Superior temporal gyrus (tissue), 1 donor: ENCODE measurements at regions not wholly inside any gene's neighbourhood (a gene's known extent, or its start where the extent isn't known, plus 50 kb on each side); places are given as distances from the start of the nearest gene placed in this dataset.
"Not testable (repeated sequence)": the region's sequence is repeated elsewhere in the genome, so short reads cannot be mapped to it uniquely, and the experiment has no call there.

Experiments
- DNase-seq: peaks from one replicate; pipeline ENCODE4 v3.0.0-alpha.2; 2016; ENCODE audit errors: extremely low spot score

DNA sequence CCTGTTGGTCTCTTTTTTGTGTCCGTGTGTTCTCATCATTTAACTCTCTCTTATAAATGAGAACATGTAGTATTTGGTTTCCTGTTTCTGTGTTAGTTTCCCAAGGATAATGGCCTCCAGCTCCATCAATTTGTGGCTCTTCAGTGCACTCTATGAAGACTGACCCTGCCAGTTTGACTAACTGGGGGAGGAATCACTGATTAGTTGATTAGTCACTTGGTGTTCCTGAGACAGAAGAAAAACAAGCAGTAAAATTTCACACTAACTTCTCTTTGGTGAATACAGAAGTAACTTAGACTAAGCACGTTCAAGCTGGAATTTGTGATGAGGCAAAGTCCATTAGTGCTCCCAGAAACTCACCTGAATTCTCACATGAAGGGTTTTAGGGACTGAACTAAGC is 495.8 kb upstream of the RORB start:
- DNase-seq: no peak

DNA sequence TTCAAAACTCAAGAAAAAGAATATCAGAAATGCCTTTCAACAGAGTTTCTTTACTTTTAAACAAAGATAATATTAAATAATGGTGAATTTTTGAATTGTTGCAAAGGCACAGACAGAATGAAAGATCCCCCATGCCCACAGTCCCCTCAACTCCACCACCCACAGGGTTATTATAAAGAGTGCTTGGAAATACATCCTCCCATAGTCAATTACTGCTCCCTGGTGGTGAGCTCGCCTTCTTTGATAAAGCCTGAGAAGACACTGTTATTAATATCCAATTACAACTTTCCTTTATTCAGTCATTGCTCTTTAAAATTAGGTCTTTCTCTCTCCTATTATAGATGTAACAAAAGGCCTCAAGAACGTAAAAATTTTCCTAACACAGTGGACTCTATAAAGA is 490.2 kb upstream of the RORB start:
- no peak for DNase-seq

DNA sequence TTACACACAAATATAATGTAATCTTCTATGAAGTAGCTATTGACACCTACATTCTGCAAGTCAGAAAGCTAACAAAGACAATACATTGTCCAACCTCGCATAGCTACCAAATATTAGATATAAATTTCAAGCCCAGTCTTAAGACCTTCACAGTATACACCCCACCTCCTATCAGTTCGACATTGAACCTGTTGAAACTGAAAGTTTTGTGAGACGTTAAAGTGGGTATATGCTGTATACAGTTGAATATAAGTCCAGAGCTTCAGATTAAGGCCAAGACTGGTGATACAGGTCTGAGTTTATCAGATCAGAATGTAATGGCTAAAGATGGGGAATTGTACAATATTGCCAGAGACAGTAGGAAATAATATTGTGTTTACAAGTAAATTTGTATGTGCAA is 489.3 kb upstream of the RORB start:
- no peak for DNase-seq

GRCh38 chr9:74016004-74016403 is 481.1 kb upstream of the RORB start:
- no peak for DNase-seq

- no peak for DNase-seq
Observed at GRCh38 chr9:74025402-74025925, 471.7 kb upstream of the RORB start.

DNA sequence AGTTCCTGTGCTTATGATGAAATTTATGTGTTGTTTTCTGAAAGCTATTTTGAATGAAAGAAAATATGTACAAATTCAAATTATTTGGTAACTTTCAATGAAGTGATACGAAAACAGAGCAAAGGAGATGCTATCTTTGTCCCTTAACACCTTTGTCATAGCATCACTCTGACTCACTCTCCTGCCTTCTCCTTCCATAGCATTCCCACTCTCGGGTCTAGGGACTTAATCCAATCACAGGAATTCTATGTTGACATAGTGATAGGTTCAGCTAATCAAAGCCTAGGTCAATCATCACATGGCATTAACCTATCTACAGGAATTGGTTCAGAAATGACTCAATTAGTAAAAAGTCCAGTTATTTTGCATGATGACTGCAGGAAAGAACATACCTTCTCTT is 464.7 kb upstream of the RORB start:
- DNase-seq: no peak

GRCh38 chr9:74035786-74036185 is 461.3 kb upstream of the RORB start:
- DNase-seq: peak; percentile 69

- no peak for DNase-seq
Observed at GRCh38 chr9:74036549-74037231, 460.4 kb upstream of the RORB start.

GRCh38 chr9:74037274-74037673 is 459.9 kb upstream of the RORB start:
- no peak for DNase-seq

DNA sequence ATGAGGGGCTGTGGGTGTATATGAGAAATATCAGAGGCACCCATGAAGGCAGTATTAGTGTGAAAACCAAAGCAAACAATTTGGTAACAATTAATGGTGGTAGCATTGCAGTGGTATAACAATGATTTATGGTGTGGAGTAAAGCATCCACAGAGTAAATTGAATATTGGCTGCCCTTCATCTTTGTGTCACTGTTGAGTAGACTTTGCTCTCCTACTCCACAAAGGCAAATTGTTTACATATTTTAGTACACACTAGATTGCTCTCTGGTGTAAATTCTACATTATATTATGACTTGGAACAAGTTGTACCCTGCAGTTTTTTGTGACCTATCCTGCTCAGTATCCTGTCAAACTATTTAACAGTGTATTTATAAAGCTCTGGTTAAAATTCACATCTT is 455.5 kb upstream of the RORB start:
- DNase-seq: no peak

- no peak for DNase-seq
Observed at GRCh38 chr9:74044844-74045243, 452.3 kb upstream of the RORB start.

- no peak for DNase-seq
Observed at GRCh38 chr9:74056023-74056422, 441.1 kb upstream of the RORB start.

DNA sequence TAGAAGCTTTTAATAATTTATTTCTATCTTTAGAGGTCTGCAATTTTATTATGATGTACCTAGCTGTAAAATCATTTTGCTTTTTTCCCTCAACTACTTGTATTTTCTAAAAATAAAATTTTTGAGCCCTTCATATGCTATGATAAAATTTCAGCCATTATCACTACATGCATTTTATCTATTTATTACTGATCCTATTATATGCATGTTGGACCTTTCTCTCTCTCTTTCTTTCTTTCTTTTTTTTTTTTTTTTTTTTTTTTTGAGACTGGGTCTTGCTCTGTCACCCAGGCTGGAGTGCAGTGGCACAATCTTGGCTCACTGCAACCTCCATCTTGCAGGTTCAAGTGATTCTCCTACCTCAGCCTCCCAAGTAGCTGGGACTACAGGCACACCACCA is 440.1 kb upstream of the RORB start:
- DNase-seq: not testable (repeated sequence)

- no peak for DNase-seq
Observed at GRCh38 chr9:74064702-74065101, 432.4 kb upstream of the RORB start.

DNA sequence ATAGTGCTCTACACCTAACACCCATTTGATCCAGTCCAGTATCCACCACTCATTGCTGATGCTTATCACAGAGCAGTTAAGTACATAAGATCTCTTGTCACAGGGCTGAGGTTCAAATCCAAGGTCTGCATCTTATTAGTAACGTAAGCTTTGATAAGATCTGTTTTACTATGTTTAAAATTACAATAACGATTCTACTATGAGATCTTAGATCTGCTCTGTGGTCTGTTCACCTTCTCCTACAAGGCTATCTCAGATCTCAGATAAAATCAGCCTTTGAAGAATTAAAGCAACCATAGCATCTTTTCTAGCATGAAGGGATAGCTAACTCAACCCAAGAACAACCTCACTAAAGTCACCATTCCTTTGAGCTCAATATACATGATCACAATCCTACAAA is 431.0 kb upstream of the RORB start:
- DNase-seq: no peak

GRCh38 chr9:74066605-74067004 is 430.5 kb upstream of the RORB start:
- DNase-seq: no peak

DNA sequence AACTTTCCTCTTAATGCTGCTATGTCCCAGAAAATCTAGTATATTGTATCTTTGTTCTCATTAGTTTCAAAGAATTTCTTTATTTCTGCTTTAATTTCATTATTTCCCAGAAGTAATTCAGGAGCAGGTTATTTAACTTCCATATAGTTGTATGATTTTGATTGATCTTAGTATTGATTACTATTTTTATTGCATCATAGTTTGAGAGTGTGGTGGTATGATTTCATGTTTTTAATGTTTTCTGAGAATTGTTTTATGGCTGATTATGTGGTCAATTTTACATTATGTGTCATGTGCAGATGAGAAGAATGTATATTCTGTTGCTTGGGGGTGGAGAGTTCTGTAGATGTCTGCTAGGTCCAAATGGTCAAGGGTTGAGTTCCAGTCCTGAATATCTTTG is 425.6 kb upstream of the RORB start:
- DNase-seq: no peak

DNA sequence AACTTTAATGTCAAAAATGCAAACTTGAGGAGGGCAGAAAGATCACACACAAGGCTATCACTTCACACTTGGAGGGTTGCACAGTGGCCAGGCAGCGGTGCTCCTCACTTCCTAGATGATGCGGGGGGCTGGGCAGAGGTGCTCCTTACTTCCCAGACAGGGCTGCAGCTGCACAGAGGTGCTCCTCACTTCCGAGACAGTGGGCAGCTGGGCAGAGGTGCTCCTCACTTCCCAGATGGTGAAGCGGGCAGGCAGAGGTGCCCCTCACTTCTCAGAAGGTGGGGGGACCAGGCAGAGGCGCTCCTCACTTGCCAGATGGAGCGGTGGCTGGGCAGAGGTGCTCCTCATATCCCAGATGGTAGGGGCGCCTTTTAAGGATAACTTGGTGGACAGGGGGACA is 423.2 kb upstream of the RORB start:
- DNase-seq: no peak

DNA sequence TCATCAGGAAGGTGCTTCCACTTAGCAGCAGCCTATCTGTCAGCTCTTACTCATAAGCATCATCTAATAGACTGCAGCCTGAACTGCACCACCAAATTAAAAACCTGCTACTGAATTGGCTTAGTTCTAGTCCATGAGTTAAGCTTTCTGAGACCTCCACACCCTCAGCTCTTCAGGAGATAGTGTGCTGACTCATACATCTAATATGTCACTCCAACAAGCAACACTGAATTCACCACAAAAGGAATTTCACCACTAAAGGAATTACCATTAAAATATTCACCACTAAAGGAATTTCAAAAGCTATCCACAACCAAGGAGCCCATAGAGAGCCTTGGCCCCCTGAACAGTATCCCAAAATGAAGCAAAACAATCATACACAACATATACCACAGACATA is 418.5 kb upstream of the RORB start:
- DNase-seq: no peak

- DNase-seq: not testable (repeated sequence)
Observed at GRCh38 chr9:74080652-74081051, 416.5 kb upstream of the RORB start.

DNA sequence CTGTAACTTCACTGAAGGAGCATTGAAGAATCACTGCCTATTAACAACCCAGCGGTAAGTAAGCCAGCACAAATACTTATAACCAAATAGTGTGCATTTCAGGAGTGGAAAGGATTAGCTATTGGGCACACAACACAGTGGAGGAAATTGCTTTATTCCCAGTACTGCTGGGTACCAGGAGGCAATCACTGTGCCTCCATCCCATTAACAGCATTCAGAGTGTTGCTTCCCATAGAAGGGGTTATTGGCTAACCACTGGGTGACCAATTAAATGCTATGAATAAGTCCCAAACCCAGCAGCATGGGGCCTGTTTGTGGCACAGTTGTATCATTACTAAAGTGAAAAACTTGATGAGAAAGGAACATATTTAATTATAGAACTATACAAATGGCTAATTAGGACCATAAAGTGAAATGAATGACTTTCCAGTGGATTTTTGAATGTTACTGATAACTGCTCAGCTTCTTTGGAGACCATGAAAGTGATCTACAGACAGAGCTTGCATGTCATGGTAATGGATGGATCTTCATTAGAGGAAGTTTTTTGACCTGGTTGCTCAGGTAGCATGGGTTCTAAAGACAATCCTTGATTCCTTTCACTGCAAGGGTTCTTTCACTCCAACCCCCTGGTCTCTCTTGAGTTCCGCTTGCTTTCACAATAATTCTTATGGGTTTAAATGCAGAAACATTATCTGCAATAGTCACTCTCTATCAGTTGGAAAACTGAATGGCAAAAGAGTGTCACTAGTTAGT is 413.3 kb upstream of the RORB start:
- no peak for DNase-seq

GRCh38 chr9:74085384-74086037 is 411.6 kb upstream of the RORB start:
- DNase-seq: not testable (repeated sequence)

DNA sequence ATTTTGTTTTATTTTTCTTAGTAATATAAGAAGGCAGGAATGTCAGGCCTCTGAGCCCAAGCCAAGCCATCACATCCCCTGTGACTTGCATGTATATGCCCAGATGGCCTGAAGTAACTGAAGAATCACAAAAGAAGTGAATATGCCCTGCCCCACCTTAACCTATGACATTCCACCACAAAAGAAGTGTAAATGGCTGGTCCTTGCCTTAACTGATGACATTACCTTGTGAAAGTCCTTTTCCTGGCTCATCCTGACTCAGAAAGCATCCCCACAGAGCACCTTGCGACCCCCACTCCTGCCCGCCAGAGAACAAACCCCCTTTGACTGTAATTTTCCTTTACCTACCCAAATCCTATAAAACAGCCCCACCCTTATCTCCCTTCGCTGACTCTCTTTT is 406.2 kb upstream of the RORB start:
- DNase-seq: not testable (repeated sequence)
